Rectal smooth muscle tissue (tissue), 1 donor: ENCODE measurements at regions not wholly inside any gene's neighbourhood (a gene's known extent, or its start where the extent isn't known, plus 50 kb on each side); places are given as distances from the start of the nearest gene placed in this dataset.

Source experiments
- H3K27ac ChIP-seq: one replicate; pipeline ENCODE4 v1.7.0; 2013; ENCODE audit warnings: low read depth, low read length, inconsistent platforms
- H3K27me3 ChIP-seq: one replicate; pipeline ENCODE4 v1.7.0; 2013; ENCODE audit warnings: low read length; ENCODE audit not compliant: control insufficient read depth, insufficient read depth
- H3K36me3 ChIP-seq: one replicate; pipeline ENCODE4 v1.7.0; 2013; ENCODE audit warnings: low read length; ENCODE audit not compliant: control insufficient read depth, insufficient read depth
- H3K4me1 ChIP-seq: one replicate; pipeline ENCODE4 v1.7.0; 2013; ENCODE audit warnings: low read length; ENCODE audit not compliant: control insufficient read depth, insufficient read depth
- H3K4me3 ChIP-seq: one replicate; pipeline ENCODE4 v1.7.0; 2013; ENCODE audit warnings: low read length
- H3K9ac ChIP-seq: one replicate; pipeline ENCODE4 v1.7.0; 2013; ENCODE audit warnings: low read length

DNA sequence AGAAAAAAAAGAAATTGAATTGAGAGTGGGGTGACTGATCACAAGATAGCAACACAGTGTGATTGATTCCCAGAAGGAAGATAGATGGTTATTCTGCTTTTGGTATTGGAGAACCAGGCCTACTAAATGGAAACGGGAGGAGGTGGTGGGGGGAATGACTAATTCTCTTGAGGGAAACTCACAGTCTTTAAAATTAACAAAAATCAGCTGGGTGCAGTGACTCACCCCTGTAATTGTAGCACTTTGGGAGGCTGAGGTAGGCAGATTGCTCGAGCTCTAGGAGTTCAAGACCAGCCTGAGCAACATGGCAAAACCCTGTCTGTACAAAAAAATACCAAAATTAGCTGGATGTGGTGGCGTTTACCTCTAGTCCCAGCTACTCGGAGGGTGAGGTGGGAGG lies 134.6 kb upstream of the PDE4B start:
- Histone ChIP-seq H3K27ac (no peak overlapping the region), H3K36me3 (no peaks in the 10 kb centered on the region), H3K4me1 (no peaks in the 10 kb centered on the region), H3K27me3 (no peaks in the 10 kb centered on the region), H3K4me3 (no peak overlapping the region), H3K9ac (no peak overlapping the region)

GRCh38 chr1:65668368-65668767 lies 124.3 kb upstream of the PDE4B start:
- Histone ChIP-seq H3K9ac (no peak overlapping the region), H3K4me1 (no peaks in the 10 kb centered on the region), H3K27me3 (peaks cover 2% of the 10 kb centered on the region), H3K27ac (no peak overlapping the region), H3K4me3 (no peak overlapping the region), H3K36me3 (no peaks in the 10 kb centered on the region)

GRCh38 chr1:65670518-65670917 lies 122.2 kb upstream of the PDE4B start:
- peaks cover 2% of the 10 kb centered on the region for H3K27me3 ChIP-seq
- H3K27ac ChIP-seq: no peak overlapping the region
- no peak overlapping the region for H3K4me3 ChIP-seq
- H3K9ac ChIP-seq: no peak overlapping the region
- no peaks in the 10 kb centered on the region for H3K4me1 ChIP-seq
- no peaks in the 10 kb centered on the region for H3K36me3 ChIP-seq

- no peak overlapping the region for H3K4me3 ChIP-seq
- no peaks in the 10 kb centered on the region for H3K27me3 ChIP-seq
- H3K4me1 ChIP-seq: no peaks in the 10 kb centered on the region
- no peaks in the 10 kb centered on the region for H3K36me3 ChIP-seq
- no peak overlapping the region for H3K9ac ChIP-seq
- H3K27ac ChIP-seq: no peak overlapping the region
Observed at GRCh38 chr1:65674522-65674921, 118.2 kb upstream of the PDE4B start.

DNA sequence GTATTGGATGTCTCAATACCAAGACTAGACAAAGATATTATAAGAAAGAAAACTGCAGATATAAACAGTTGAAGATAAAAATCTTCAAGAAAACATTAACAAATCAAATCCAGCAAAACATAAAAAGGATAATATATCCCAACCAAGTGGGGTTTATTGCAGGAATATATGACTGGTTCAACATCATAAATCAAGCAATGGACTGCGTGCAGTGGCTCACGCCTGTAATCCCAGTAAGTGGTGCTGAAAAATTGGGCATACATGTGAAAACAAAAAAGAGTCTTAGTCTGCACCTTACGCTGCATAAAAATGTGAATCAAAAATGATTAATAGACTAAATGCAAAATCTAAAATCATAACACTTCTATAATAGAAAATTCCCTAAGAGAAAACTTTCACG lies 112.9 kb upstream of the PDE4B start:
- H3K4me1 ChIP-seq: no peaks in the 10 kb centered on the region
- H3K9ac ChIP-seq: no peak overlapping the region
- no peaks in the 10 kb centered on the region for H3K36me3 ChIP-seq
- H3K27ac ChIP-seq: no peak overlapping the region
- H3K27me3 ChIP-seq: no peaks in the 10 kb centered on the region
- no peak overlapping the region for H3K4me3 ChIP-seq

DNA sequence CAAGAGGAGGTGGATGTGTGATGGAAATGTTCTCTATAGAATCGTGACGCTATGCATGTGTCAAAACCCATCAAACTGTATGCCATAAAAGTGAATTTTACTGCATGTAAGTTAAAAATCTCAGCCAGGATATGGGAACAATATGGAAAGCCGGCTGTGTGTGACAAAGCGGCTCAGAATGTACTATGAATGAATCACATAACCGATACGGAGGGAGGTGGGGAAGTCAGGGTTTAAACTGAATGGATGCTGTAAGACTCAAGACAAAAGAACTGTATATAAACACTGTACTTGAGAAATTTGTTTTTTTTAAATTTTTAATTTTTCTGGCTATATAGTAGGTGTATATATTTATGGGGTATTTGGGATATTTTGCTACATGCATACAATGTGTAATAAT lies 111.6 kb upstream of the PDE4B start:
- H3K9ac ChIP-seq: no peak overlapping the region
- no peak overlapping the region for H3K27ac ChIP-seq
- no peaks in the 10 kb centered on the region for H3K36me3 ChIP-seq
- H3K27me3 ChIP-seq: no peaks in the 10 kb centered on the region
- H3K4me3 ChIP-seq: no peak overlapping the region
- no peaks in the 10 kb centered on the region for H3K4me1 ChIP-seq

GRCh38 chr1:65687428-65688214 lies 105.1 kb upstream of the PDE4B start:
- Histone ChIP-seq H3K27me3 (no peaks in the 10 kb centered on the region), H3K9ac (no peak overlapping the region), H3K36me3 (no peaks in the 10 kb centered on the region), H3K4me3 (no peak overlapping the region), H3K4me1 (no peaks in the 10 kb centered on the region), H3K27ac (no peak overlapping the region)

GRCh38 chr1:65688215-65688566 lies 104.5 kb upstream of the PDE4B start:
- no peak overlapping the region for H3K4me3 ChIP-seq

DNA sequence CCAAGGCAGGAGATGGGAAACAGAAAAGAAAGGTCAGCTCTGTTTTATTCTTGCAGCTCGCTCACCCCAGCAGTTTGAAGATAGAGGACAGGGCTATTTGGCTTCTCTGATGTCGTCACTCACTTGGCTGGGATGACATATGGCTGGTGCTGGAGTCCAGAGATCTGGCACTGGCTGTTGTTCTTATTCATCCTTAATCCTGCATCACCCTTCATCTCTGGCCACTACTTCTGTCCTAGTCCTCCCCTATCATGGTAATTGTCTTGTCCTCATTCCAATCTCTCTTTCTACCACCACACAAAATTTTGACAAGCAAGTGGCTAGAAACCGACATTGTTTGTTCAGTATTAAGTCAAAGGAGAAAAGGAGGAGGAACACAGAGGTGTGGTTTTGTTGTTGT lies 103.8 kb upstream of the PDE4B start:
- H3K9ac ChIP-seq: no peak overlapping the region
- H3K27me3 ChIP-seq: no peaks in the 10 kb centered on the region
- no peaks in the 10 kb centered on the region for H3K36me3 ChIP-seq
- no peaks in the 10 kb centered on the region for H3K4me1 ChIP-seq
- no peak overlapping the region for H3K27ac ChIP-seq
- no peak overlapping the region for H3K4me3 ChIP-seq

More at GRCh38 chr1:65688215-65688566, 104.5 kb upstream of the PDE4B start:
- Histone ChIP-seq H3K27me3 (no peaks in the 10 kb centered on the region), H3K36me3 (no peaks in the 10 kb centered on the region), H3K9ac (no peak overlapping the region), H3K4me1 (no peaks in the 10 kb centered on the region), H3K27ac (no peak overlapping the region)

DNA sequence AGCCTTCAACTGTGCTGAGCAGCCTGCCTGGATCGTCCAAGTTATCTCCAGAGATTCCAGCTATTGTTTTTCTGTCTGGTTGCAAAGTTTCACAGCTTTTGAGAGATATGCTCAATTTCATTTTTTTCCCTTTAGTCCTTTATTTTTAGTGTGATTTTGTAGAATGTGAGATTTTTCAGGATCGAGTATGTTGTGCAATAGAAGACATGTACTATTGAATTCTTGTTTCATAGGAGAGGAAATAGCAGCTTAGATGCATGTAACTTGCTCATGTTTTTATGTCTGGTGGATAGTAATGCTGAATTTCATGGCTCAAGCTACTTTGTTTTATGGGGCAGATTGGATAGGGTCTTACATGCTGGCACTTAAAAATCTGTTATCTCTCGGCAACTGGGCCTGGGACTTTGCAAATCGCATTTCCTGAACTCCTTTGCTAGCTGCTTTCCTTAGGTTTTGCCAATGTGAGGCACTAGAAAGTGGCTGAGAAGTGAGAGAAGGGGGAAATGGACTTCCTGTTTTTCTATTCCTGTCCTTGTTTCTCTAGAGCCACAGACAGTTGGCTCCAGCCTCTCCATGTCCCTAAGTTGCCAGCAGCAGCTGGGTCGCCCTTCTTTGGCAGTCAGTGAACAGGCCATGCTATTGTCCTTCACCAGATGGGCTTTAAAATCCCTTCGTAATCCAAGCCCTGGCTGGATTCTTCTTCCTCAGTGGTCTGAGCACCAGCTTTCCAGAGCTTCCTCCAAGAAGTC lies 101.4 kb upstream of the PDE4B start:
- Histone ChIP-seq H3K4me1 (no peaks in the 10 kb centered on the region), H3K4me3 (no peak overlapping the region), H3K36me3 (no peaks in the 10 kb centered on the region), H3K9ac (no peak overlapping the region), H3K27ac (no peak overlapping the region), H3K27me3 (no peaks in the 10 kb centered on the region)

GRCh38 chr1:65691972-65692371 lies 100.7 kb upstream of the PDE4B start:
- Histone ChIP-seq H3K4me3 (no peak overlapping the region), H3K27me3 (no peaks in the 10 kb centered on the region), H3K9ac (no peak overlapping the region), H3K36me3 (no peaks in the 10 kb centered on the region), H3K4me1 (no peaks in the 10 kb centered on the region), H3K27ac (no peak overlapping the region)

GRCh38 chr1:65694126-65694525 lies 98.6 kb upstream of the PDE4B start:
- no peaks in the 10 kb centered on the region for H3K27me3 ChIP-seq
- no peaks in the 10 kb centered on the region for H3K36me3 ChIP-seq
- H3K4me1 ChIP-seq: no peaks in the 10 kb centered on the region
- H3K9ac ChIP-seq: no peak overlapping the region
- H3K27ac ChIP-seq: no peak overlapping the region
- H3K4me3 ChIP-seq: no peak overlapping the region

DNA sequence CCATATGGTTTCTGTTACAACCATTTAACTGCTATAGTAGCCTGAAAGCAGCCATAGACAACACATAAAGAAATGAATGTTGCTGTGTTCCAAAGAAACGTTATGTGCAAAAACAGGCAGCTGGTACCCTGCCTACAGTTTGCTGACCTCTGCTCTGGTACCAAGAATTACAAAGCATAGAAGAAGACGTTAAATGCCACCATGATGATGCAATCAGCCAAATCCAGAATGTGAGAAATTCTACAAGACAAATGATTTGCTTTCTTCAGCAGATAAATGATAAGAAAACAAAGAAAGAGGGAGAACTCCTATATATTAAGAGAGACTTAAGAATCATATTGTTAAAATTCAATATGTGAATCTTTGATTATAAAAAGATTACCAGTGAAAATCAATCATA lies 97.8 kb upstream of the PDE4B start:
- no peak overlapping the region for H3K27ac ChIP-seq
- no peaks in the 10 kb centered on the region for H3K27me3 ChIP-seq
- no peaks in the 10 kb centered on the region for H3K36me3 ChIP-seq
- H3K4me3 ChIP-seq: no peak overlapping the region
- no peak overlapping the region for H3K9ac ChIP-seq
- no peaks in the 10 kb centered on the region for H3K4me1 ChIP-seq
